ENCODE measurements at regions not wholly inside any gene's neighbourhood (a gene's known extent, or its start where the extent isn't known, plus 50 kb on each side); places are given as distances from the start of the nearest gene placed in this dataset.

DNA sequence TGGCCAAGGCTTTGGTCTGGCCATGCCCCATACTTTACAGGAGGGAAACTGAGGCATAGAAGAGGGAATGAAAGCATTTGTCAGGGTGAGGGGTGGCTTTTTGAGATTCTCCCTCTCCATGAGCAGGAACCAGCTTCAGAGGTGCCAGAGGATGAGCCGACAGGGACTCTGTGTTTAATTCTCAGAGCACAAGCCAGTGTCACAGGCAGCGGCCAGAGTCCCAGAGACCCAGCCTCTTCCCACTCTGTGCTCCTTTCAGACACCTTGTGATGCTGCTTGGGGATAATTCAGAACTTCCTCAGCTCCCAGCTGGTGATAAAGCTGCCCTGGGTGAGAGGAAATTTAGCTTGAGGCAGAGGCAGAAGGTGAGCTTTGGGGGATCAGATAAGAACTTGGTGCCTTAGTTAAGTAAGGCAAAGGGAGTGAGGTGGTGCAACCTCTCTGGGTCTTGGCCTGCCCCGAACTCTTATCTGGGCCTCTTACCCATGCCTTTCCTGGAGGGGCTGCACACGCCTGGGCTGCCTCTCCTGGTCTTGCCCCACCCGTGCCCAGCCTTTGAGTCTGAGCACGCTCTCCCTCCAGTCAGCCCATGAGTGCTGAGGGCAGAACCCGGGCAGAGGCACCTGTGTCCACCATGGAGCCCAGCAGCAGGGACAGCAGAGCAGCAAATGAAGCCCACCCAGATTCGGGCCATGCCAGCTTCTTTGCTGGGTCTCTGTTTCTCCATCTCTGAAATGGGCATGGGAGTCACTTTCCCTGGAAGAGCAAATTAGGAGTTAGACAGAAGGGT lies 175.6 kb upstream of the C1orf174 start:
- TF ChIP-seq, protein P1, sequence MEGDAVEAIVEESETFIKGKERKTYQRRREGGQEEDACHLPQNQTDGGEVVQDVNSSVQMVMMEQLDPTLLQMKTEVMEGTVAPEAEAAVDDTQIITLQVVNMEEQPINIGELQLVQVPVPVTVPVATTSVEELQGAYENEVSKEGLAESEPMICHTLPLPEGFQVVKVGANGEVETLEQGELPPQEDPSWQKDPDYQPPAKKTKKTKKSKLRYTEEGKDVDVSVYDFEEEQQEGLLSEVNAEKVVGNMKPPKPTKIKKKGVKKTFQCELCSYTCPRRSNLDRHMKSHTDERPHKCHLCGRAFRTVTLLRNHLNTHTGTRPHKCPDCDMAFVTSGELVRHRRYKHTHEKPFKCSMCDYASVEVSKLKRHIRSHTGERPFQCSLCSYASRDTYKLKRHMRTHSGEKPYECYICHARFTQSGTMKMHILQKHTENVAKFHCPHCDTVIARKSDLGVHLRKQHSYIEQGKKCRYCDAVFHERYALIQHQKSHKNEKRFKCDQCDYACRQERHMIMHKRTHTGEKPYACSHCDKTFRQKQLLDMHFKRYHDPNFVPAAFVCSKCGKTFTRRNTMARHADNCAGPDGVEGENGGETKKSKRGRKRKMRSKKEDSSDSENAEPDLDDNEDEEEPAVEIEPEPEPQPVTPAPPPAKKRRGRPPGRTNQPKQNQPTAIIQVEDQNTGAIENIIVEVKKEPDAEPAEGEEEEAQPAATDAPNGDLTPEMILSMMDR (IDR thresholded peaks at IDR 0.05) = no peak
- no peak for TF ChIP-seq POLR2A (IDR thresholded peaks at IDR 0.05; ENCODE audit: low read depth)
